Stomach (tissue), 8 donors: ENCODE measurements at regions not wholly inside any gene's neighbourhood (a gene's known extent, or its start where the extent isn't known, plus 50 kb on each side); places are given as distances from the start of the nearest gene placed in this dataset.

Source experiments
- DNase-seq, 2 donors: peaks; one replicate each; pipeline versions ENCODE4 v3.0.0 to v3.0.0-alpha.2; 2013 to 2019
- H3K27ac ChIP-seq, 5 donors: fragments of 200-600 bp in 4 of 5; sonication (generic) in 4 of 5; one replicate each; pipeline ENCODE4 v1.5.1; 2013 to 2019; ENCODE audit warnings: mild to moderate bottlenecking in 1 of 5, moderate library complexity in 1 of 5
- H3K27me3 ChIP-seq, 3 donors: fragments of 200-600 bp; sonication (generic); one replicate each; pipeline ENCODE4 v1.5.1; 2017 to 2019; ENCODE audit warnings: mixed run types in 1 of 3
- H3K36me3 ChIP-seq, 4 donors: fragments of 200-600 bp; sonication (generic); 1 replicate in 3 of 4; 2 replicates in 1 of 4; pipeline ENCODE4 v1.5.1; 2016 to 2019
- H3K4me1 ChIP-seq, 4 donors: fragments of 200-600 bp; sonication (generic); one replicate each; pipeline ENCODE4 v1.5.1; 2016 to 2019
- H3K4me3 ChIP-seq, 4 donors: fragments of 200-600 bp; sonication (generic) in 3 of 4; one replicate each; pipeline ENCODE4 v1.5.1; 2016 to 2019; ENCODE audit warnings: mild to moderate bottlenecking in 1 of 4
- H3K9me3 ChIP-seq, 4 donors: fragments of 200-600 bp; sonication (generic); one replicate each; pipeline ENCODE4 v1.5.1; 2016 to 2019
- EP300 ChIP-seq: sonication (generic); formaldehyde crosslinking; IDR thresholded peaks from one replicate; pipeline ENCODE4 v1.6.1; 2017; ENCODE audit warnings: antibody characterized with exemption
- POLR2A ChIP-seq, 4 donors: fragments of 450-650 bp; IDR thresholded peaks; one replicate each; pipeline ENCODE4 v1.6.1; 2016; ENCODE audit warnings: antibody characterized with exemption in 4 of 4, control low read depth in 2 of 4, mild to moderate bottlenecking in 1 of 4, moderate library complexity in 1 of 4
- POLR2AphosphoS5 ChIP-seq, 3 donors: sonication (generic); formaldehyde crosslinking; IDR thresholded peaks; one replicate each; pipeline ENCODE4 v1.6.1; 2016; ENCODE audit warnings: antibody characterized with exemption in 3 of 3
- WGBS, 5 donors: extraction: QIAGEN DNeasy Blood & Tissue Kit in 3 of 5; methylation state at CpG; one replicate each; pipeline versions ENCODE4 v1.1.5 to v1.1.7; 2013 to 2018; 5-methylcytosine and 5-hydroxymethylcytosine counted together
- intact Hi-C: fragments of 100-400 bp; cut with DNase I; formaldehyde crosslinking; loops from one replicate; pipeline ENCODE4 v1.15.1; 2023; ENCODE audit warnings: low total_unique reads
- TF ChIP-seq, protein P1 (sequence below), 7 experiments: fragments of 450-650 bp in 4 of 7; fragments of 200-600 bp in 3 of 7; sonication (generic) in 3 of 7; IDR thresholded peaks; one replicate each; pipeline ENCODE4 v1.5.1; 2016 to 2019; ENCODE audit warnings: antibody characterized with exemption in 7 of 7, control low read depth in 2 of 7, mild to moderate bottlenecking in 1 of 7
- donor health status: healthy with polysubstance abuse.
- donor health status: Bipolar disorder and iron deficiency.
- donor health status: healthy.

DNA sequence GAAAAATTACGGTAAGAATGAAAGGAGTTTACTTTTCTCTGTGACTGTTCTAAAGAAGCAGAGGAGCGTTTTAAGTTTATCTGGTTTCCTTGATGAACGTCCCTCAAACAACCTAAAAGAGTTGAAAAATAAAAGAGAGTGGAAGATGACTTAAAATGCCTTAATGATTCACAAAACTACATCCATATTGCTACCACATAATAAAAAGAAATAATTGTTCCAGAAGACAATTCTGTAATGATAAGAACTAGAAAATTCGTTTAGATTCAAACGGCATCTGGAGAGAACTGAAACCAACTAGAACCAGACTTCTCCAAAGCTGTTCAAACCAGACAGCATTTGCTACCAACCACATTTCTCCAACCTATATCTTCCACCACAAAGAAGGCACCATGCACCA, 68.1 kb downstream of the TEKT4 start:
- no peaks in the 10 kb centered on the region for H3K9me3 ChIP-seq
- H3K36me3 ChIP-seq: no peaks in the 10 kb centered on the region
- TF ChIP-seq, protein P1, sequence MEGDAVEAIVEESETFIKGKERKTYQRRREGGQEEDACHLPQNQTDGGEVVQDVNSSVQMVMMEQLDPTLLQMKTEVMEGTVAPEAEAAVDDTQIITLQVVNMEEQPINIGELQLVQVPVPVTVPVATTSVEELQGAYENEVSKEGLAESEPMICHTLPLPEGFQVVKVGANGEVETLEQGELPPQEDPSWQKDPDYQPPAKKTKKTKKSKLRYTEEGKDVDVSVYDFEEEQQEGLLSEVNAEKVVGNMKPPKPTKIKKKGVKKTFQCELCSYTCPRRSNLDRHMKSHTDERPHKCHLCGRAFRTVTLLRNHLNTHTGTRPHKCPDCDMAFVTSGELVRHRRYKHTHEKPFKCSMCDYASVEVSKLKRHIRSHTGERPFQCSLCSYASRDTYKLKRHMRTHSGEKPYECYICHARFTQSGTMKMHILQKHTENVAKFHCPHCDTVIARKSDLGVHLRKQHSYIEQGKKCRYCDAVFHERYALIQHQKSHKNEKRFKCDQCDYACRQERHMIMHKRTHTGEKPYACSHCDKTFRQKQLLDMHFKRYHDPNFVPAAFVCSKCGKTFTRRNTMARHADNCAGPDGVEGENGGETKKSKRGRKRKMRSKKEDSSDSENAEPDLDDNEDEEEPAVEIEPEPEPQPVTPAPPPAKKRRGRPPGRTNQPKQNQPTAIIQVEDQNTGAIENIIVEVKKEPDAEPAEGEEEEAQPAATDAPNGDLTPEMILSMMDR (IDR thresholded peaks at IDR 0.05): no peak
- no peak for TF ChIP-seq EP300
- TF ChIP-seq POLR2AphosphoS5 (IDR thresholded peaks at IDR 0.05): no peak
- TF ChIP-seq POLR2A (IDR thresholded peaks at IDR 0.05): no peak
- H3K4me3 ChIP-seq: no peak overlapping the region
- intact Hi-C loops: no loop called here
- peaks cover 0 to 7% (median 0%) of the 10 kb centered on the region in 3 donors for H3K27me3 ChIP-seq
- 60 to 72% (median 68%) methylated on average over 5 of the region's 5 CpGs for WGBS, 5 donors
- no peak overlapping the region for H3K27ac ChIP-seq
- no peaks in the 10 kb centered on the region for H3K4me1 ChIP-seq
- DNase-seq: no peak

DNA sequence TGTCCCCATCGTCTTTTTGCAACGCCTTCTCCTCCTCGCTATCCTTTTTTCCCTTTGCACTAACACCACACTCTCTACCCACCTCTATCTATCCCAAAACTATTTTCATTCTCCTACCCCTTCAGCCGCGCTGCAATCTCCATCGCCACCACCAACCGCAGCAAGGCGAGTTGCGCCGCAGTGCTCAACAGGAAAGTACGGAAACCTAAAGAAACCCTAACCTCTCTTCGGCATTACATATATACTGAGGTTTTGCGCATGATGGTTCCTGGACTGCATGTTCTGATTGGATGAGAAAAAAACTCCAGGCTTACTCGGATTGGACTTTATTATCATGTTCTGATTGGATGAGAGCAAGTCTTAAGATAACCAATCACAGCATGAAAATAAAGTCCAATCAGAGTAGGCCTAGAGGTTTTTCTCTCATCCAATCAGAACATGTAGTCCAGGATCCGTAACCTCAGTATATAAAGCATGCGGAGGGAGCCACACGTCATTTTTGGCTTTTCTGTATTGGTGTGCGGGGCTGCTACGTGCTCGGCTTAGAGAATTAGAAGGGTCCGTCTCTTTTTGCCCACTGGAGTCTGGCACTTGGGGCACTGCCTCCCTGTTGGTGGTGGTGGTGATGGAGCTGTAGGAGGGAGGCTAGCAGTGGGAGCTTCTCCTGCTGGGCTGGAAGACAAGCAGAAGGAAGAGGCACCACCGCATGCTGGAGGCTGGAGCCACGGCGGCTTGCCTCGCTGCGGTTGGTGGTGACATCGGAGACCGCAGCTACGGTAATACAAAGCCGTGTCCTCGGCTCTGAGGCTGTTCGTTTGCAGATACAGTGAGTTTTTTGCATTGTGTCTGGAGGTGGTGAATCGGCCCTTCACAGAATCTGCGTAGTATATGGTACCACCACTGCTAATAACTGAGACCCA, 76.1 kb downstream of the TEKT4 start:
- Histone ChIP-seq H3K27ac (no peak overlapping the region), H3K9me3 (no peaks in the 10 kb centered on the region), H3K4me3 (no peak overlapping the region), H3K4me1 (no peaks in the 10 kb centered on the region), H3K36me3 (no peaks in the 10 kb centered on the region), H3K27me3 (no peaks in the 10 kb centered on the region)
- intact Hi-C loops: no loop called here
- no peak for TF ChIP-seq EP300
- no peak for TF ChIP-seq POLR2AphosphoS5 (IDR thresholded peaks at IDR 0.05)
- TF ChIP-seq, protein P1 (IDR thresholded peaks at IDR 0.05): no peak
- TF ChIP-seq POLR2A (IDR thresholded peaks at IDR 0.05): no peak
- DNase-seq: no peak
- WGBS, 5 donors: 90 to 95% (median 94%) methylated on average over 33 to 34 of the region's 34 CpGs

DNA sequence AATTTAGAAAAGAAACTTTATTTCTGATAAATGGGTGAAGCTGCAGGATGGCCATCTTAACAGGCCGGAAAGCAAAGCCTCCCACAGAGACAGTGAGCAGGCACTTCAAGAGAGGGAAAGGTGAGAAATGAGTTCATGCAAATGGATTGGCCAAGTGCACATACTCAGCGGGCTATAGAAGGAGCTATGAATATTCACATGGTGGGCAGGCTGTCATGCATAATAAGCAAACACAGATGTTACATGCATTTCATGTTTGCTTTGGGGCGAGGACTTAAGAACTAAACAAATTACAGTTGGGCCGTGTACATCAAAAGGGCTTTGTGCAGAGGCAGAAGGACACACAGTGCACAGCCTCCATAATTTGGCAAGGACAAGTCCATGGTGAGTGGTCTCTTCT, 69.8 kb upstream of the MAL start:
- no peak for DNase-seq
- no peak overlapping the region for H3K4me3 ChIP-seq
- no peaks in the 10 kb centered on the region for H3K9me3 ChIP-seq
- intact Hi-C loops: no loop called here
- TF ChIP-seq EP300: no peak
- no peak overlapping the region for H3K27ac ChIP-seq
- WGBS, 5 donors: 45 to 56% (median 51%) methylated on average over 4 of the region's 4 CpGs
- no peaks in the 10 kb centered on the region for H3K4me1 ChIP-seq
- H3K36me3 ChIP-seq: no peaks in the 10 kb centered on the region
- H3K27me3 ChIP-seq: peaks cover 0 to 32% (median 10%) of the 10 kb centered on the region in 3 donors

DNA sequence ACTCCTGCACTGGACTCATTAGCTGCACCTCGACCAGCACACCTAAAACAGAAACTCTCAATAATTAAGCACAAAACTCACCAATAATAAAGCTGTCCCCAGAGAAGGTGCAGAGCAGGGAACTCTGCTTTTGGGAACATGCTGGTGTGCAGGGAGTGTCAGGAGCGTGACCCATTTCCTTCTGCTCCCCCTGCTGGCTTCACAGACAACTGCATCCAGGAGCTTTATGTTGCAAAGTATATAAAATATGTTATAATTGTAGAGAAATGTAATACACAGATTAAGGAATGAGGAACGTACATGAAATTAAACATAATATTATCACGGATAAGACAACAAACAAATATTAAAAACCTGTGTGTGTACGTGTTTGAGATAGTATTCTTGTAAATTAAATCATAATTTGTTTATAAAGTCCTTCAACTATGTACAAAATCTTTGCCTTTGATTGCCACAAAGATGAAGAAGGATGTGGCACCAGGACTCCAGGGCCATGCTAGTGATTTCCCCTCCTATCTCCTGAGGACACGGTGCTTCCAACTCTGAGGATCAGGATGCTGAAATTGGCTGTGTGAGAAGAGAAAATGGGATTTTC, 68.6 kb upstream of the MAL start:
- Histone ChIP-seq H3K27me3 (peaks cover 0 to 34% (median 10%) of the 10 kb centered on the region in 3 donors), H3K27ac (no peak overlapping the region), H3K36me3 (no peaks in the 10 kb centered on the region), H3K4me1 (no peaks in the 10 kb centered on the region), H3K4me3 (no peak overlapping the region), H3K9me3 (no peaks in the 10 kb centered on the region)
- intact Hi-C loops: no loop called here
- TF ChIP-seq POLR2AphosphoS5 (IDR thresholded peaks at IDR 0.05) (no peak), POLR2A (IDR thresholded peaks at IDR 0.05) (no peak)
- TF ChIP-seq, protein P1 (IDR thresholded peaks at IDR 0.05): peak in 5 of 7 experiments; percentile 14 to 83 (median 62)
- DNase-seq: peak; percentile 39 to 59
- WGBS, 5 donors: 8 to 12% (median 10%) methylated on average over 6 of the region's 6 CpGs
